ENCODE measurements at regions not wholly inside any gene's neighbourhood (a gene's known extent, or its start where the extent isn't known, plus 50 kb on each side); places are given as distances from the start of the nearest gene placed in this dataset.

GRCh38 chr2:41927581-41928264 lies 120.1 kb upstream of the PKDCC start:
- 42 to 59% (median 45%) methylated on average over 10 of the region's 10 CpGs for WGBS, 3 donors
- Histone ChIP-seq H3K27ac (peak overlapping the region; percentile 85), H3K27me3 (ENCODE audit: insufficient read depth in 3 of 3, low read length in 2 of 3) (no peaks in the 10 kb centered on the region), H3K4me3 (no peak overlapping the region), H3K9me3 (no peaks in the 10 kb centered on the region), H3K36me3 (ENCODE audit: insufficient read depth in 1 of 2, low read depth in 1 of 2) (no peaks in the 10 kb centered on the region), H3K4me1 (peaks cover 74% of the 10 kb centered on the region)
- DNase-seq, result no peak
- ATAC-seq, result no peak
- intact Hi-C loops (cut with DNase I), result loop anchor here (2.0 to 5.0 kb wide), 3 partner anchors 117 to 125 kb away; no protein-coding TSS in a partner anchor
- no peak for TF ChIP-seq CTCF (IDR thresholded peaks at IDR 0.05)

- TF ChIP-seq CTCF (IDR thresholded peaks at IDR 0.05), result no peak
- intact Hi-C loops (cut with DNase I), result loop anchor here in 1 of 2 donors (5.0 kb wide), 1 partner anchor 124 kb away; no protein-coding TSS in a partner anchor
- no peak for ATAC-seq
- WGBS, 3 donors, result 63 to 72% (median 65%) methylated on average over 6 of the region's 6 CpGs
- no peak for DNase-seq
- Histone ChIP-seq H3K4me1 (peaks cover 75% of the 10 kb centered on the region), H3K9me3 (no peaks in the 10 kb centered on the region), H3K36me3 (ENCODE audit: insufficient read depth in 1 of 2, low read depth in 1 of 2) (no peaks in the 10 kb centered on the region), H3K27me3 (ENCODE audit: insufficient read depth in 3 of 3, low read length in 2 of 3) (no peaks in the 10 kb centered on the region), H3K27ac (peak overlapping the region; percentile 85), H3K4me3 (no peak overlapping the region)
These were observed 119.3 kb upstream of the PKDCC start for GRCh38 chr2:41928526-41928925.

- Histone ChIP-seq H3K27me3 (ENCODE audit: insufficient read depth in 3 of 3, low read length in 2 of 3) (no peaks in the 10 kb centered on the region), H3K4me3 (no peak overlapping the region), H3K27ac (no peak overlapping the region), H3K36me3 (ENCODE audit: insufficient read depth in 1 of 2, low read depth in 1 of 2) (no peaks in the 10 kb centered on the region), H3K4me1 (peaks cover 56% of the 10 kb centered on the region), H3K9me3 (no peaks in the 10 kb centered on the region)
- DNase-seq (peak in 1 of 2 donors; percentile 43), ATAC-seq (peak in 3 of 4 donors; percentile 14 to 58 (median 46))
- TF ChIP-seq CTCF (IDR thresholded peaks at IDR 0.05), result no peak
- 53 to 74% (median 66%) methylated on average over 16 of the region's 16 CpGs for WGBS, 3 donors
- intact Hi-C loops (cut with DNase I), result loop anchor here in 1 of 2 donors (5.0 kb wide), 1 partner anchor 36 kb away; no protein-coding TSS in a partner anchor
These were observed 116.8 kb upstream of the PKDCC start for GRCh38 chr2:41930807-41931566.

GRCh38 chr2:41932241-41933045 lies 115.4 kb upstream of the PKDCC start:
- H3K27me3 ChIP-seq (ENCODE audit: insufficient read depth in 3 of 3, low read length in 2 of 3), result no peaks in the 10 kb centered on the region
- H3K9me3 ChIP-seq, result no peaks in the 10 kb centered on the region
- peak; percentile 82 to 88 for DNase-seq
- H3K27ac ChIP-seq, result peak overlapping the region; percentile 59
- peaks cover 44% of the 10 kb centered on the region for H3K4me1 ChIP-seq
- H3K4me3 ChIP-seq, result peak overlapping the region; percentile 16
- 17 to 24% (median 21%) methylated on average over 14 to 17 of the region's 17 CpGs for WGBS, 3 donors
- no peak for TF ChIP-seq CTCF (IDR thresholded peaks at IDR 0.05)
- ATAC-seq, result peak; percentile 39 to 56 (median 42)
- intact Hi-C loops (cut with DNase I), result loop anchor here in 1 of 2 donors (5.0 kb wide), 1 partner anchor 35 kb away; no protein-coding TSS in a partner anchor
- no peaks in the 10 kb centered on the region for H3K36me3 ChIP-seq (ENCODE audit: insufficient read depth in 1 of 2, low read depth in 1 of 2)
